ENCODE measurements at regions not wholly inside any gene's neighbourhood (a gene's known extent, or its start where the extent isn't known, plus 50 kb on each side); places are given as distances from the start of the nearest gene placed in this dataset.

DNA sequence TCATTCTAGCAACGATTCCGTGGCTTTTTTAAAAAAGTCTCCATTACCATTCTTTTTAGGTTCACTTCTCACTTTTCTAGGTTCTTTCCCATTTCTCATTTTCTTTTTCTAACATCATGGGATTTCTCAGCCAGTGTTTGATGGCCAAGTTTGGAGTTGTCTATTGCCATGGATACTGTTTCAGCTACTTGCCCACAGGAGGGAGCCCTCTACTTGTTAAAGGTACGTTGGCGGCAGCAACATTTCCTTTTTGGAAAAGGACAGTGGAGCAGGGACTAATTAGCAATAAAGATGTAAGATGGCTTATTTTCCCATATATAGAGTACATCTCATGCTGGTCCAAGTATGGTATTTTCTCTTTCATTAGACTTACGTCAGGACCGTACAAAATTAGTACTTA is 2257.5 kb upstream of the C9orf72 start:
- RAD21 ChIA-PET (ENCODE audit: unreplicated experiment): no interaction called here
- no peak for FAIRE-seq
- WGBS (ENCODE audit: insufficient coverage, insufficient replicate concordance, low lambda C conversion rate, missing lambda C conversion rate): 40% methylated on average over 6 of the region's 6 CpGs
- SMC1A ChIA-PET (ENCODE audit: uncharacterized antibody, unreplicated experiment): interaction anchor here (0.6 kb wide), 1 partner anchor 22 kb away, joined by 4 read pairs; no protein-coding TSS in a partner anchor
- Histone ChIP-seq H3K27ac (ENCODE audit: control insufficient read depth, insufficient read depth) (no peak overlapping the region), H3K4me3 (no peak overlapping the region), H3K36me3 (ENCODE audit: control insufficient read depth in 2 of 2, insufficient read depth in 2 of 2, low read length in 1 of 2) (no peaks in the 10 kb centered on the region), H3K9ac (ENCODE audit: control insufficient read depth, insufficient read depth, low read length) (no peak overlapping the region), H2AFZ (ENCODE audit: control insufficient read depth, low read depth, low read length) (no peak overlapping the region), H4K20me1 (ENCODE audit: control insufficient read depth, insufficient read depth) (no peaks in the 10 kb centered on the region), H3K79me2 (ENCODE audit: control insufficient read depth, insufficient read depth, low read length) (no peaks in the 10 kb centered on the region), H3K4me2 (ENCODE audit: control insufficient read depth, insufficient read depth) (no peak overlapping the region), H3K27me3 (replicated peaks in 1 of 2; ENCODE audit: control insufficient read depth in 2 of 2, insufficient read depth in 2 of 2, low read length in 1 of 2) (no peaks in the 10 kb centered on the region), H3K9me3 (replicated peaks; ENCODE audit: control insufficient read depth, insufficient read depth, low read length) (no peaks in the 10 kb centered on the region), H3K4me1 (ENCODE audit: control insufficient read depth, insufficient read depth, low read length) (no peaks in the 10 kb centered on the region)
- intact Hi-C loops (cut with micrococcal nuclease; ENCODE audit: unreplicated experiment): no loop called here
- in situ Hi-C loops (cut with MboI): no loop called here
- CTCF ChIA-PET: no interaction called here
- DNase-seq (ENCODE audit: low read depth, low spot score): no peak
- ATAC-seq: peak; percentile 66
- no TSS peak for BruUV-seq (replicated peaks)
- POLR2A ChIA-PET: no interaction called here
- TF ChIP-seq, protein P1, sequence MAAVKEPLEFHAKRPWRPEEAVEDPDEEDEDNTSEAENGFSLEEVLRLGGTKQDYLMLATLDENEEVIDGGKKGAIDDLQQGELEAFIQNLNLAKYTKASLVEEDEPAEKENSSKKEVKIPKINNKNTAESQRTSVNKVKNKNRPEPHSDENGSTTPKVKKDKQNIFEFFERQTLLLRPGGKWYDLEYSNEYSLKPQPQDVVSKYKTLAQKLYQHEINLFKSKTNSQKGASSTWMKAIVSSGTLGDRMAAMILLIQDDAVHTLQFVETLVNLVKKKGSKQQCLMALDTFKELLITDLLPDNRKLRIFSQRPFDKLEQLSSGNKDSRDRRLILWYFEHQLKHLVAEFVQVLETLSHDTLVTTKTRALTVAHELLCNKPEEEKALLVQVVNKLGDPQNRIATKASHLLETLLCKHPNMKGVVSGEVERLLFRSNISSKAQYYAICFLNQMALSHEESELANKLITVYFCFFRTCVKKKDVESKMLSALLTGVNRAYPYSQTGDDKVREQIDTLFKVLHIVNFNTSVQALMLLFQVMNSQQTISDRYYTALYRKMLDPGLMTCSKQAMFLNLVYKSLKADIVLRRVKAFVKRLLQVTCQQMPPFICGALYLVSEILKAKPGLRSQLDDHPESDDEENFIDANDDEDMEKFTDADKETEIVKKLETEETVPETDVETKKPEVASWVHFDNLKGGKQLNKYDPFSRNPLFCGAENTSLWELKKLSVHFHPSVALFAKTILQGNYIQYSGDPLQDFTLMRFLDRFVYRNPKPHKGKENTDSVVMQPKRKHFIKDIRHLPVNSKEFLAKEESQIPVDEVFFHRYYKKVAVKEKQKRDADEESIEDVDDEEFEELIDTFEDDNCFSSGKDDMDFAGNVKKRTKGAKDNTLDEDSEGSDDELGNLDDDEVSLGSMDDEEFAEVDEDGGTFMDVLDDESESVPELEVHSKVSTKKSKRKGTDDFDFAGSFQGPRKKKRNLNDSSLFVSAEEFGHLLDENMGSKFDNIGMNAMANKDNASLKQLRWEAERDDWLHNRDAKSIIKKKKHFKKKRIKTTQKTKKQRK (IDR thresholded peaks at IDR 0.05; ENCODE audit: low read depth, low read length): no peak
- no peak for TF ChIP-seq FOXM1 (IDR thresholded peaks at IDR 0.05; ENCODE audit: low read depth, low read length)
- peak; percentile 37 for TF ChIP-seq RAD21 (IDR thresholded peaks at IDR 0.05; ENCODE audit: insufficient read depth, low read depth, low read length)
- TF ChIP-seq MEF2B (IDR thresholded peaks at IDR 0.05; ENCODE audit: partially characterized antibody, poor library complexity, severe bottlenecking): no peak
- no peak for TF ChIP-seq SUZ12 (IDR thresholded peaks at IDR 0.05; ENCODE audit: unreplicated experiment)
- TF ChIP-seq IRF4 (IDR thresholded peaks at IDR 0.05; ENCODE audit: low read depth, low read length): no peak
- no peak for TF ChIP-seq NR2F1 (conservative IDR thresholded peaks at IDR 0.05)
- TF ChIP-seq CHD4 (IDR thresholded peaks at IDR 0.05): no peak
- TF ChIP-seq, protein P2, sequence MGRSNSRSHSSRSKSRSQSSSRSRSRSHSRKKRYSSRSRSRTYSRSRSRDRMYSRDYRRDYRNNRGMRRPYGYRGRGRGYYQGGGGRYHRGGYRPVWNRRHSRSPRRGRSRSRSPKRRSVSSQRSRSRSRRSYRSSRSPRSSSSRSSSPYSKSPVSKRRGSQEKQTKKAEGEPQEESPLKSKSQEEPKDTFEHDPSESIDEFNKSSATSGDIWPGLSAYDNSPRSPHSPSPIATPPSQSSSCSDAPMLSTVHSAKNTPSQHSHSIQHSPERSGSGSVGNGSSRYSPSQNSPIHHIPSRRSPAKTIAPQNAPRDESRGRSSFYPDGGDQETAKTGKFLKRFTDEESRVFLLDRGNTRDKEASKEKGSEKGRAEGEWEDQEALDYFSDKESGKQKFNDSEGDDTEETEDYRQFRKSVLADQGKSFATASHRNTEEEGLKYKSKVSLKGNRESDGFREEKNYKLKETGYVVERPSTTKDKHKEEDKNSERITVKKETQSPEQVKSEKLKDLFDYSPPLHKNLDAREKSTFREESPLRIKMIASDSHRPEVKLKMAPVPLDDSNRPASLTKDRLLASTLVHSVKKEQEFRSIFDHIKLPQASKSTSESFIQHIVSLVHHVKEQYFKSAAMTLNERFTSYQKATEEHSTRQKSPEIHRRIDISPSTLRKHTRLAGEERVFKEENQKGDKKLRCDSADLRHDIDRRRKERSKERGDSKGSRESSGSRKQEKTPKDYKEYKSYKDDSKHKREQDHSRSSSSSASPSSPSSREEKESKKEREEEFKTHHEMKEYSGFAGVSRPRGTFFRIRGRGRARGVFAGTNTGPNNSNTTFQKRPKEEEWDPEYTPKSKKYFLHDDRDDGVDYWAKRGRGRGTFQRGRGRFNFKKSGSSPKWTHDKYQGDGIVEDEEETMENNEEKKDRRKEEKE (IDR thresholded peaks at IDR 0.05): no peak
- TF ChIP-seq MEF2A (IDR thresholded peaks at IDR 0.05; ENCODE audit: insufficient read depth, low read depth, low read length): no peak
- TF ChIP-seq STAT3 (IDR thresholded peaks at IDR 0.05; ENCODE audit: low read depth, low read length): no peak
- no peak for TF ChIP-seq SREBF1 (IDR thresholded peaks at IDR 0.05; ENCODE audit: low read length)
- TF ChIP-seq LARP7 (IDR thresholded peaks at IDR 0.05): no peak
- TF ChIP-seq, protein P3, sequence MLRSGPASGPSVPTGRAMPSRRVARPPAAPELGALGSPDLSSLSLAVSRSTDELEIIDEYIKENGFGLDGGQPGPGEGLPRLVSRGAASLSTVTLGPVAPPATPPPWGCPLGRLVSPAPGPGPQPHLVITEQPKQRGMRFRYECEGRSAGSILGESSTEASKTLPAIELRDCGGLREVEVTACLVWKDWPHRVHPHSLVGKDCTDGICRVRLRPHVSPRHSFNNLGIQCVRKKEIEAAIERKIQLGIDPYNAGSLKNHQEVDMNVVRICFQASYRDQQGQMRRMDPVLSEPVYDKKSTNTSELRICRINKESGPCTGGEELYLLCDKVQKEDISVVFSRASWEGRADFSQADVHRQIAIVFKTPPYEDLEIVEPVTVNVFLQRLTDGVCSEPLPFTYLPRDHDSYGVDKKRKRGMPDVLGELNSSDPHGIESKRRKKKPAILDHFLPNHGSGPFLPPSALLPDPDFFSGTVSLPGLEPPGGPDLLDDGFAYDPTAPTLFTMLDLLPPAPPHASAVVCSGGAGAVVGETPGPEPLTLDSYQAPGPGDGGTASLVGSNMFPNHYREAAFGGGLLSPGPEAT (IDR thresholded peaks at IDR 0.05; ENCODE audit: low read depth): no peak
- TF ChIP-seq, protein P4, sequence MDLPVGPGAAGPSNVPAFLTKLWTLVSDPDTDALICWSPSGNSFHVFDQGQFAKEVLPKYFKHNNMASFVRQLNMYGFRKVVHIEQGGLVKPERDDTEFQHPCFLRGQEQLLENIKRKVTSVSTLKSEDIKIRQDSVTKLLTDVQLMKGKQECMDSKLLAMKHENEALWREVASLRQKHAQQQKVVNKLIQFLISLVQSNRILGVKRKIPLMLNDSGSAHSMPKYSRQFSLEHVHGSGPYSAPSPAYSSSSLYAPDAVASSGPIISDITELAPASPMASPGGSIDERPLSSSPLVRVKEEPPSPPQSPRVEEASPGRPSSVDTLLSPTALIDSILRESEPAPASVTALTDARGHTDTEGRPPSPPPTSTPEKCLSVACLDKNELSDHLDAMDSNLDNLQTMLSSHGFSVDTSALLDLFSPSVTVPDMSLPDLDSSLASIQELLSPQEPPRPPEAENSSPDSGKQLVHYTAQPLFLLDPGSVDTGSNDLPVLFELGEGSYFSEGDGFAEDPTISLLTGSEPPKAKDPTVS (IDR thresholded peaks at IDR 0.05; ENCODE audit: low read depth, low read length): no peak
